Stomach (tissue), 4 donors: ENCODE measurements at regions not wholly inside any gene's neighbourhood (a gene's known extent, or its start where the extent isn't known, plus 50 kb on each side); places are given as distances from the start of the nearest gene placed in this dataset.

Experiments used
- CTCF ChIP-seq, 7 experiments: fragments of 450-650 bp in 4 of 7; fragments of 200-600 bp in 3 of 7; sonication (generic) in 3 of 7; IDR thresholded peaks; one replicate each; pipeline ENCODE4 v1.5.1; 2016 to 2019; ENCODE audit warnings: antibody characterized with exemption in 7 of 7, control low read depth in 2 of 7, mild to moderate bottlenecking in 1 of 7
- EP300 ChIP-seq: sonication (generic); formaldehyde crosslinking; IDR thresholded peaks from one replicate; pipeline ENCODE4 v1.6.1; 2017; ENCODE audit warnings: antibody characterized with exemption
- POLR2A ChIP-seq, 4 donors: fragments of 450-650 bp; IDR thresholded peaks; one replicate each; pipeline ENCODE4 v1.6.1; 2016; ENCODE audit warnings: antibody characterized with exemption in 4 of 4, control low read depth in 2 of 4, mild to moderate bottlenecking in 1 of 4, moderate library complexity in 1 of 4
- POLR2AphosphoS5 ChIP-seq, 3 donors: sonication (generic); formaldehyde crosslinking; IDR thresholded peaks; one replicate each; pipeline ENCODE4 v1.6.1; 2016; ENCODE audit warnings: antibody characterized with exemption in 3 of 3

DNA sequence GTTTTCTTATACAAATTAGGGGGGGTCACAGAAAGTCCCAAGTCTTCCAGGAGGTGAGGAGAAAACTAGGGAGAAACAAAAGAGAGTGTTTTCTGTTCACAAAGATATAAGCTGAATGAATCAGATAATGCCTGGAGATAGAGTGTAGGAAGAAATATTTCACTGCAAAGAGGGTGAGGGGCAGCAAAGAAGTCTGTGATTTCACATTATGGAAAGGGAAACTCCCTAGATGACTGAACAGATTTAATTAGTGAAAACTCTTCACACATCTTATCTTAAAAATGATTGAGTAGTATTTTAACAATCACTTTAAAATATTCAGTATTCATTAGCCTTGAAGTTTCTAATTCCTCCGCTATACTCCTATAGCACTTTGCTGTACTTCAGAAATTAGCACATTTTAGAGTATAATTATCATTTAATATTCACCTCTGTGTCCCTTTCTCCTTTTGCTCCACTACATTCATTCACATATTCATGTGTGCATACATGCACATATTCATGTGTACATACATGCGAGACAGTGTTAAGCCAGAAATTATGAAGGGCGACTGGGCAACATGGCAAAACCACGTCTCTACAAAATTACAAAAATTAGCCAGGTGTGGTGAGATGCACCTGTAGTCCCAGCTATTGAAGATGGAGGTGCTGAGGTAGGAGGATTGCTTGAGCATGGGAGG is 332.2 kb downstream of the HTR1A start:
- TF ChIP-seq CTCF (IDR thresholded peaks at IDR 0.05): no peak
- TF ChIP-seq POLR2A (IDR thresholded peaks at IDR 0.05): no peak
- TF ChIP-seq EP300: no peak
- TF ChIP-seq POLR2AphosphoS5 (IDR thresholded peaks at IDR 0.05): no peak
